ENCODE measurements at regions not wholly inside any gene's neighbourhood (a gene's known extent, or its start where the extent isn't known, plus 50 kb on each side); places are given as distances from the start of the nearest gene placed in this dataset.

GRCh38 chr12:112713471-112713870 is 78.1 kb upstream of the RPH3A start:
- Histone ChIP-seq H3K4me1 (replicated peaks in 1 of 2) (no peaks in the 10 kb centered on the region), H3K36me3 (replicated peaks in 1 of 2) (no peaks in the 10 kb centered on the region), H3K27ac (no peak overlapping the region), H3K9me3 (replicated peaks in 1 of 3) (no peaks in the 10 kb centered on the region), H3K27me3 (peaks cover 3% of the 10 kb centered on the region), H3K4me3 (no peak overlapping the region)
- intact Hi-C loops (cut with DNase I), result no loop called here
- no peak for TF ChIP-seq CTCF (IDR thresholded peaks at IDR 0.05)
- TF ChIP-seq POLR2A (IDR thresholded peaks at IDR 0.05), result no peak
- DNase-seq, result no peak
- 64 to 73% (median 68%) methylated on average over 2 of the region's 2 CpGs for WGBS, 4 donors

DNA sequence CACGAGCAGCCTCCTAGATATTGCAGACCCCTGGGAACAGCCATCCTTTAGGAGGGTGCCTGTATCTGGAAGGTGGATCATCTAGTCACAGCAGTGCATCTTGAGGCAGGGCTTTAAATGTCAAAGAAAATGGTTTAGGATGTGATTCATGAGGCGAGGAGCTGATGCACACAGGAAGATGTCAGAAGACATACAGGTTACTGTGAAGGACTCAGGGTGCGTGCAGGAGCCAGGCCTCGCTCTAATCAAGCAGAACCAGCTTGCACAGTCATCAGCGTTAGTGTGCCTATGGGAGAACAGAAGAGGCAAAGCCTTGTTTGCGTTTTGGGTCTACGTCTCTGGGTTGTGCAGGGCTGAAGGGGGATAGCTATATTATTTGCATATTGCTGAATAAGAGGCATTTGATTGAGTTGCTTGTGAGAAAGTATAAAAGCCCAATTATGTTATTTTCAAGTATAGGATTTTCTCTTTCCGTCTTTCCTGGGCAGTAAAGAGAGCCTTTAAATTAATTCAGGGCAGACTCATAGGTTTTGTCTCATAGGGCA is 77.3 kb upstream of the RPH3A start:
- TF ChIP-seq POLR2A (IDR thresholded peaks at IDR 0.05) (no peak), CTCF (IDR thresholded peaks at IDR 0.05) (no peak)
- intact Hi-C loops (cut with DNase I), result no loop called here

DNA sequence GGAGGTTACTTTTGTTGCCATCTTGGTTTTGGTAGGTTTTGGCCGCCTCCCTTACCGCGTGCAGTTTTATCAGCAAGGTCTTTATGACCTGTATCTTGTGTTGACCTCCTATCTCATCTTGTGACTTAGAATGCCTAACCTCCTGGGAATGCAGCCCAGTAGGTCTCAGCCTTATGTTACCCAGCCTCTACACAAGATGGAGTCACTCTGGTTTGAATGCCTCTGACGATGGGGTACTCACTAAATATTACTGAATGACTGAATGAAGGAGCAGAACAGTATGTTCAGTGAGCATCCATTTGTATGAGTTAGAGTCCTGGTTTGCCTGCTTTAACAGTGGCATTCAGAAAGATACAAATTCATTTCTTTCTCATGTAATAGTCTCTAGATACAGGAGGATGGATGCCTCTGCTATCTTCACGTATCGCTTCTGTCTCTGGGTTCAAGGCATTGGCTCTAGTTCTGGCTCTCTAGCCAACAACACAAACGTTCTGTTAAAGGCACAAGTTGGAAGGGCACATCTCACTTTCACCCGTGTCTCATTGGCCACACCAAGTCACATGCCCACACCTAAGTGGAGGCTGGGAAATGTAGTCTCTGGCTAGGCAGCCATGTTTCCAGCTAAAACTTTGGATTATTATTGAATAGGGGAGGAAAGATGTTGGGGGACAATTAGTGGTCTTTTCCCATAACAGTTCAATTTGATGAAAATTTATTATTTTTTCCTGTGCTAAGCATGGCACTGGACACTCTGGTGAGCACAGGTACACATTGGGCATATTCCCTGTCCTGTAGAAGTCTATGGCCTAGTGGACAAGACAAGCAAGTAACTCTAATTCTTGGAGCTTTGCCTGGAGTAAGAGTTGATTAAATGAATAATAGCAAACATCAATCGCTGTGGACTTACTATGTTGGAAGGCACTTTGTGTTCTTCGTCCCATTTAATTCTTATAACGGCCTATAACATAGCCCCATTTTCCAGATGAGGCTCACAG is 75.2 kb upstream of the RPH3A start:
- TF ChIP-seq POLR2A (IDR thresholded peaks at IDR 0.05) (no peak), CTCF (IDR thresholded peaks at IDR 0.05) (no peak)
- no peak overlapping the region for H3K27ac ChIP-seq
- H3K9me3 ChIP-seq (replicated peaks in 1 of 3), result no peaks in the 10 kb centered on the region
- H3K4me3 ChIP-seq, result no peak overlapping the region
- H3K4me1 ChIP-seq (replicated peaks in 1 of 2), result no peaks in the 10 kb centered on the region
- intact Hi-C loops (cut with DNase I), result no loop called here
- DNase-seq, result peak in 3 of 7 donors; percentile 13 to 52 (median 27)
- H3K27me3 ChIP-seq, result peaks cover 3% of the 10 kb centered on the region
- no peaks in the 10 kb centered on the region for H3K36me3 ChIP-seq (replicated peaks in 1 of 2)
- 57 to 66% (median 61%) methylated on average over 11 of the region's 11 CpGs for WGBS, 4 donors

More for the DNA sequence above, 77.3 kb upstream of the RPH3A start:
- Histone ChIP-seq H3K27ac (no peak overlapping the region), H3K27me3 (peaks cover 3% of the 10 kb centered on the region), H3K4me1 (replicated peaks in 1 of 2) (no peaks in the 10 kb centered on the region), H3K4me3 (no peak overlapping the region), H3K36me3 (replicated peaks in 1 of 2) (no peaks in the 10 kb centered on the region), H3K9me3 (replicated peaks in 1 of 3) (no peaks in the 10 kb centered on the region)
- no peak for DNase-seq
- WGBS, 4 donors, result 56 to 72% (median 69%) methylated on average over 7 to 8 of the region's 8 CpGs

- 67 to 79% (median 68%) methylated on average over 3 of the region's 3 CpGs for WGBS, 4 donors
- TF ChIP-seq CTCF (IDR thresholded peaks at IDR 0.05) (no peak), POLR2A (IDR thresholded peaks at IDR 0.05) (no peak)
- Histone ChIP-seq H3K27me3 (no peaks in the 10 kb centered on the region), H3K27ac (no peak overlapping the region), H3K4me3 (no peak overlapping the region), H3K4me1 (replicated peaks in 1 of 2) (no peaks in the 10 kb centered on the region), H3K9me3 (replicated peaks in 1 of 3) (no peaks in the 10 kb centered on the region), H3K36me3 (replicated peaks in 1 of 2) (no peaks in the 10 kb centered on the region)
- DNase-seq, result no peak
- intact Hi-C loops (cut with DNase I), result no loop called here
Observed at GRCh38 chr12:112728864-112729263, 62.7 kb upstream of the RPH3A start.

Measured in adrenal gland (tissue), 9 donors.